H1 (cell line): ENCODE measurements at regions not wholly inside any gene's neighbourhood (a gene's known extent, or its start where the extent isn't known, plus 50 kb on each side); places are given as distances from the start of the nearest gene placed in this dataset.

Experiments
- CTCF ChIA-PET: fragments of 300-600 bp; sonication (Branson Sonifier 250); formaldehyde crosslinking; loops from one replicate; lab custom pipeline; 2021; ENCODE audit not compliant: partially characterized antibody; lab: Charles Lee
- POLR2A ChIA-PET: fragments of 300-600 bp; sonication (Branson Sonifier 250); formaldehyde crosslinking; loops from one replicate; lab custom pipeline; 2021; ENCODE audit warnings: inconsistent platforms; ENCODE audit not compliant: partially characterized antibody; lab: Charles Lee
- DNase-seq, 2 experiments: peaks; one replicate each; pipeline versions ENCODE4 v3.0.0 to v3.0.0-alpha.2; 2010 to 2022; ENCODE audit warnings: low spot score in 2 of 2, low read depth in 1 of 2, mixed read lengths in 1 of 2
- FAIRE-seq: peaks from 2 replicates; lab custom pipeline; 2011; peaks lifted over from hg19 to GRCh38; lab: Jason Lieb, UNC
- H2AFZ ChIP-seq: 2 replicates; pipeline ENCODE4 v1.8.1; 2012; ENCODE audit warnings: low read length, inconsistent platforms
- H2AK5ac ChIP-seq: 2 replicates; pipeline ENCODE4 v1.6.1; 2013; ENCODE audit warnings: low read depth, low read length
- H2BK120ac ChIP-seq: replicated peaks from 2 replicates; pipeline ENCODE3; 2013; ENCODE audit warnings: low read depth, low read length, inconsistent platforms
- H2BK12ac ChIP-seq: 2 replicates; pipeline ENCODE4 v1.6.1; 2013; ENCODE audit warnings: low read depth, low read length
- H2BK15ac ChIP-seq: 2 replicates; pipeline ENCODE4 v1.6.1; 2013; ENCODE audit warnings: low read length
- H2BK20ac ChIP-seq: 2 replicates; pipeline ENCODE4 v1.6.1; 2013; ENCODE audit warnings: low read length
- H2BK5ac ChIP-seq: 2 replicates; pipeline ENCODE4 v1.6.1; 2013; ENCODE audit warnings: low read depth, low read length
- H3K14ac ChIP-seq: 2 replicates; pipeline ENCODE4 v1.6.1; 2013; ENCODE audit warnings: inconsistent platforms; ENCODE audit not compliant: insufficient read length
- H3K18ac ChIP-seq: 2 replicates; pipeline ENCODE4 v1.6.1; 2013; ENCODE audit warnings: low read length; ENCODE audit errors: extremely low read depth
- H3K23ac ChIP-seq: 2 replicates; pipeline ENCODE4 v1.6.1; 2013; ENCODE audit warnings: inconsistent platforms; ENCODE audit not compliant: insufficient read length
- H3K23me2 ChIP-seq: 2 replicates; pipeline ENCODE4 v1.6.1; 2013; ENCODE audit warnings: low read depth, low read length
- H3K27ac ChIP-seq: 2 replicates; pipeline ENCODE4 v1.6.1; 2011; ENCODE audit warnings: low read depth, low read length, inconsistent platforms
- H3K27me3 ChIP-seq, 4 experiments: replicated peaks in 1 of 4; 1 replicate in 1 of 4; 2 replicates in 3 of 4; pipeline versions ENCODE4 v1.6.1 to v1.8.1; 2011 to 2013; ENCODE audit warnings: low read length in 3 of 4, mild to moderate bottlenecking in 3 of 4, inconsistent platforms in 2 of 4, mixed read lengths in 2 of 4, moderate library complexity in 1 of 4; ENCODE audit not compliant: control insufficient read depth in 3 of 4, insufficient read depth in 3 of 4; ENCODE audit errors: extremely low read depth in 1 of 4
- H3K36me3 ChIP-seq, 4 experiments: 2 replicates each; pipeline versions ENCODE4 v1.6.1 to v1.8.1; 2011 to 2013; ENCODE audit warnings: mild to moderate bottlenecking in 4 of 4, low read length in 3 of 4, moderate library complexity in 2 of 4, control low read depth in 1 of 4, inconsistent platforms in 1 of 4; ENCODE audit not compliant: insufficient read depth in 4 of 4, control insufficient read depth in 2 of 4
- H3K4ac ChIP-seq: replicated peaks from 2 replicates; pipeline ENCODE3; 2013; ENCODE audit warnings: low read length, low read depth, mixed read lengths, inconsistent platforms; ENCODE audit not compliant: insufficient read length
- H3K4me1 ChIP-seq, 4 experiments: replicated peaks in 1 of 4; 1 replicate in 1 of 4; 2 replicates in 3 of 4; pipeline versions ENCODE4 v1.6.1 to v1.8.1; 2011 to 2013; ENCODE audit warnings: low read length in 3 of 4, inconsistent platforms in 2 of 4, mixed read lengths in 1 of 4; ENCODE audit not compliant: insufficient read depth in 4 of 4, control insufficient read depth in 3 of 4
- H3K4me2 ChIP-seq, 2 experiments: 2 replicates each; pipeline versions ENCODE4 v1.6.1 to v1.8.1; 2011 to 2013; ENCODE audit warnings: low read depth in 2 of 2, low read length in 2 of 2, control low read depth in 1 of 2, inconsistent platforms in 1 of 2, mild to moderate bottlenecking in 1 of 2; ENCODE audit not compliant: insufficient read depth in 1 of 2
- H3K4me3 ChIP-seq, 4 experiments: fragments of 200-600, 300-600 bp in 1 of 4; sonication (generic), shearing (Covaris generic), sonication (Bioruptor Twin) in 1 of 4; 2 replicates each; pipeline versions ENCODE4 v1.5.1 to v1.8.1; 2011 to 2016; ENCODE audit warnings: low read length in 4 of 4, low read depth in 3 of 4, control low read depth in 2 of 4, inconsistent platforms in 2 of 4, mild to moderate bottlenecking in 2 of 4, mixed read lengths in 1 of 4, moderate library complexity in 1 of 4; ENCODE audit not compliant: insufficient read depth in 2 of 4; ENCODE audit errors: extremely low read depth in 1 of 4
- H3K56ac ChIP-seq: replicated peaks from 2 replicates; pipeline ENCODE3; 2013; ENCODE audit warnings: low read depth, mild to moderate bottlenecking, mixed read lengths, low read length, inconsistent platforms; ENCODE audit not compliant: insufficient read length
- H3K79me1 ChIP-seq: 2 replicates; pipeline ENCODE4 v1.6.1; 2013; ENCODE audit warnings: low read depth, low read length, control low read depth
- H3K79me2 ChIP-seq, 2 experiments: 2 replicates each; pipeline versions ENCODE4 v1.6.1 to v1.8.1; 2012 to 2013; ENCODE audit warnings: low read length in 2 of 2, mild to moderate bottlenecking in 2 of 2, inconsistent platforms in 1 of 2; ENCODE audit not compliant: insufficient read depth in 2 of 2, control insufficient read depth in 1 of 2
- H3K9ac ChIP-seq, 4 experiments: replicated peaks in 1 of 4; 1 replicate in 1 of 4; 2 replicates in 3 of 4; pipeline versions ENCODE4 v1.6.1 to v1.8.1; 2011 to 2013; ENCODE audit warnings: low read depth in 3 of 4, low read length in 3 of 4, control low read depth in 2 of 4, mild to moderate bottlenecking in 2 of 4, moderate library complexity in 2 of 4, inconsistent platforms in 1 of 4; ENCODE audit errors: extremely low read depth in 1 of 4
- H3K9me3 ChIP-seq, 2 experiments: 2 replicates each; pipeline versions ENCODE4 v1.6.1 to v1.8.1; 2012 to 2013; ENCODE audit warnings: mild to moderate bottlenecking in 2 of 2, moderate library complexity in 2 of 2, control low read depth in 1 of 2, inconsistent platforms in 1 of 2, low read depth in 1 of 2, low read length in 1 of 2, mixed read lengths in 1 of 2; ENCODE audit not compliant: insufficient read depth in 2 of 2
- H4K20me1 ChIP-seq, 2 experiments: replicated peaks in 1 of 2; 2 replicates each; pipeline versions ENCODE3 to v1.8.1; 2011 to 2013; ENCODE audit warnings: inconsistent platforms in 2 of 2, low read length in 2 of 2, mild to moderate bottlenecking in 1 of 2; ENCODE audit not compliant: insufficient read depth in 2 of 2, control insufficient read depth in 1 of 2
- H4K5ac ChIP-seq: 2 replicates; pipeline ENCODE4 v1.6.1; 2013; ENCODE audit warnings: low read length, low read depth, mixed read lengths, inconsistent platforms; ENCODE audit not compliant: insufficient read length
- H4K8ac ChIP-seq: 2 replicates; pipeline ENCODE4 v1.8.0; 2013; ENCODE audit warnings: mild to moderate bottlenecking, moderate library complexity, low read length, inconsistent platforms; ENCODE audit not compliant: insufficient read depth; ENCODE audit errors: extremely low read depth
- H4K91ac ChIP-seq: replicated peaks from 2 replicates; pipeline ENCODE3; 2013; ENCODE audit warnings: low read length, mixed read lengths, inconsistent platforms; ENCODE audit not compliant: insufficient read length
- CBX5 ChIP-seq: fragments of 300-800, 300-1000 bp; sonication (generic); IDR thresholded peaks from 2 replicates; pipeline ENCODE4 v1.7.1; 2016; ENCODE audit warnings: antibody characterized with exemption, low read length, low read depth
- CBX8 ChIP-seq: fragments of 300-800, 300-1000 bp; sonication (generic); IDR thresholded peaks from 2 replicates; pipeline ENCODE4 v1.7.1; 2016; ENCODE audit warnings: low read depth, low read length, borderline replicate concordance
- CHD2 ChIP-seq: IDR thresholded peaks from 2 replicates; pipeline ENCODE4 v1.6.1; 2012; ENCODE audit warnings: low read length, improper control_type of control experiment
- CREB1 ChIP-seq: IDR thresholded peaks from 2 replicates; pipeline ENCODE4 v1.6.1; 2012; ENCODE audit warnings: inconsistent platforms
- CTCF ChIP-seq, 3 experiments: IDR thresholded peaks; 1 replicate in 2 of 3; 2 replicates in 1 of 3; pipeline versions ENCODE4 v1.5.1 to v1.6.1; 2011; ENCODE audit warnings: low read length in 3 of 3, mild to moderate bottlenecking in 3 of 3, inconsistent platforms in 2 of 3, low read depth in 1 of 3, moderate library complexity in 1 of 3; ENCODE audit not compliant: insufficient read depth in 1 of 3; ENCODE audit errors: control extremely low read depth in 1 of 3
- HDAC2 ChIP-seq, 2 experiments: fragments of 300-600 bp in 1 of 2; sonication (generic) in 1 of 2; IDR thresholded peaks; 2 replicates each; pipeline ENCODE4 v1.6.1; 2011 to 2012; ENCODE audit warnings: low read depth in 2 of 2, low read length in 2 of 2, mild to moderate bottlenecking in 2 of 2, moderate library complexity in 2 of 2, borderline replicate concordance in 1 of 2, inconsistent platforms in 1 of 2
- KDM4A ChIP-seq: IDR thresholded peaks from one replicate; pipeline ENCODE4 v1.7.1; 2012; ENCODE audit warnings: low read depth, mild to moderate bottlenecking, moderate library complexity, low read length, inconsistent platforms; ENCODE audit not compliant: severe bottlenecking
- SIRT6 ChIP-seq: IDR thresholded peaks from one replicate; pipeline ENCODE4 v1.7.1; 2012; ENCODE audit warnings: low read length, inconsistent platforms
- WGBS, 2 experiments: shearing (Covaris generic) in 1 of 2; methylation state at CpG; one replicate each; pipeline versions ENCODE4 v1.1.6 to v1.1.7; 2013 to 2015; ENCODE audit warnings: low lambda C conversion rate in 2 of 2, mixed read lengths in 2 of 2, inconsistent platforms in 1 of 2, low coverage in 1 of 2, missing lambda C conversion rate in 1 of 2; ENCODE audit not compliant: insufficient replicate concordance in 2 of 2, insufficient coverage in 1 of 2, insufficient read length in 1 of 2; ENCODE audit errors: extremely low coverage in 1 of 2, missing lambda C conversion rate in 1 of 2; 5-methylcytosine and 5-hydroxymethylcytosine counted together

DNA sequence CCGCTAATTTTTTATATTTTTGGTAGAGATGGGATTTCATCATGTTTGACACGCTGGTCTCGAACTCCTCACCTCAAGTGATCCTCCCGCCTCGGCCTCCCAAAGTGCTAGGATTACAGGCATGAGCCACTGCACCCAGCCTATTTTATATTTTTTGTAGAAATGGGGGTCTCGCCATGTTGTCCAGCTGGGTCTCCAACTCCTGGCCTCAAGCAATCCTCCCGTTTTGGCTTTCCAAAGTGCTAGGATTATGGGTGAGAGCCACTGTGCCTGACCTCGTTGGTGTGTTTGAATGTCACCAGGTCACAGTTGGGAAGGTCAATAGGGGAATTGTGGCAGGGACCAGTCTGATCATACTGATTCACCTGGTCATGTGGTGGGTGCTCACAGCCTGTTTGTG lies 56.7 kb upstream of the NKD1 start:
- Histone ChIP-seq H3K56ac (no peak overlapping the region), H3K4me3 (no peak overlapping the region), H3K18ac (no peak overlapping the region), H3K14ac (no peak overlapping the region), H3K36me3 (no peaks in the 10 kb centered on the region), H3K27ac (no peak overlapping the region), H2BK15ac (no peak overlapping the region), H3K23ac (no peak overlapping the region), H3K4me2 (no peak overlapping the region), H2AK5ac (no peak overlapping the region), H4K8ac (no peak overlapping the region), H2BK20ac (no peak overlapping the region), H3K79me2 (no peaks in the 10 kb centered on the region), H2BK120ac (no peak overlapping the region), H4K5ac (no peak overlapping the region), H4K91ac (no peak overlapping the region), H3K4me1 (no peaks in the 10 kb centered on the region), H3K9me3 (no peaks in the 10 kb centered on the region; a peak in 1 of 4 replicates), H3K79me1 (no peaks in the 10 kb centered on the region), H3K27me3 (no peaks in the 10 kb centered on the region), H2AFZ (no peak overlapping the region), H2BK5ac (no peak overlapping the region), H3K4ac (no peak overlapping the region), H2BK12ac (no peak overlapping the region), H3K9ac (no peak overlapping the region), H4K20me1 (no peaks in the 10 kb centered on the region), H3K23me2 (no peaks in the 10 kb centered on the region)
- DNase-seq (no peak), FAIRE-seq (no peak)
- WGBS, 2 experiments = 95% methylated on average over 8 of the region's 8 CpGs; no CpG with 5 or more reads in 1 of the 2 experiments
- ChIA-PET POLR2A (no interaction called here), CTCF (interaction anchor here (0.6 kb wide), 1 partner anchor 10 kb away, joined by 3 read pairs; no protein-coding TSS in a partner anchor)
- no peak for TF ChIP-seq CBX8
- TF ChIP-seq HDAC2 (IDR thresholded peaks at IDR 0.05; ENCODE audit: borderline replicate concordance in 1 of 2, low read depth in 2 of 2, low read length in 2 of 2) = no peak
- TF ChIP-seq CBX5 = no peak
- TF ChIP-seq CHD2 = no peak
- no peak for TF ChIP-seq KDM4A
- TF ChIP-seq CREB1 = no peak
- no peak for TF ChIP-seq CTCF (IDR thresholded peaks at IDR 0.05; ENCODE audit: control extremely low read depth in 1 of 3, insufficient read depth in 1 of 3, low read depth in 1 of 3, low read length in 3 of 3)
- TF ChIP-seq SIRT6 = no peak
